GM23338 (cell line): ENCODE measurements at regions not wholly inside any gene's neighbourhood (a gene's known extent, or its start where the extent isn't known, plus 50 kb on each side); places are given as distances from the start of the nearest gene placed in this dataset.

Source experiments
- ATAC-seq: fragments of 200-7000 bp; cut with Tn5 transposase; 3 replicates; pipeline ENCODE4 v1.9.1; 2020
- DNase-seq: peaks from one replicate; pipeline ENCODE4 v3.0.0-alpha.2; 2015; ENCODE audit warnings: low spot score
- H2AFZ ChIP-seq: fragments of 200-600 bp; sonication (generic); 2 replicates; pipeline ENCODE4 v1.8.0; 2016; ENCODE audit warnings: antibody characterized with exemption, mild to moderate bottlenecking, moderate library complexity
- H3F3A ChIP-seq: fragments of 200-600 bp; sonication (generic); replicated peaks from 2 replicates; pipeline ENCODE4 v1.8.0; 2017; ENCODE audit warnings: antibody characterized with exemption, mixed run types, low read depth
- H3K27ac ChIP-seq: fragments of 200-600 bp; sonication (generic); 2 replicates; pipeline ENCODE4 v1.6.1; 2016; ENCODE audit warnings: low read depth
- H3K27me3 ChIP-seq: fragments of 200-600 bp; sonication (generic); 2 replicates; pipeline ENCODE4 v1.8.0; 2016; ENCODE audit warnings: mild to moderate bottlenecking, mixed run types, moderate library complexity; ENCODE audit not compliant: insufficient read depth
- H3K36me3 ChIP-seq: fragments of 200-600 bp; sonication (generic); 2 replicates; pipeline ENCODE4 v1.8.0; 2016; ENCODE audit warnings: mild to moderate bottlenecking; ENCODE audit not compliant: insufficient read depth
- H3K4me1 ChIP-seq: fragments of 200-600 bp; sonication (generic); 2 replicates; pipeline ENCODE4 v1.8.0; 2016; ENCODE audit warnings: mild to moderate bottlenecking, moderate library complexity; ENCODE audit not compliant: insufficient read depth
- H3K4me2 ChIP-seq: fragments of 200-600 bp; sonication (generic); 2 replicates; pipeline ENCODE4 v1.7.1; 2017; ENCODE audit warnings: mixed run types
- H3K4me3 ChIP-seq: fragments of 200-600 bp; sonication (generic); 2 replicates; pipeline ENCODE4 v1.6.1; 2016; ENCODE audit warnings: mixed run types
- H3K79me2 ChIP-seq: fragments of 200-600 bp; sonication (generic); replicated peaks from 2 replicates; pipeline ENCODE4 v1.8.0; 2017; ENCODE audit warnings: mild to moderate bottlenecking; ENCODE audit not compliant: insufficient read depth
- H3K9me2 ChIP-seq: fragments of 200-600 bp; sonication (generic); 2 replicates; pipeline ENCODE4 v1.8.0; 2017; ENCODE audit not compliant: insufficient read depth
- H4K20me1 ChIP-seq: fragments of 200-600 bp; sonication (generic); replicated peaks from 2 replicates; pipeline ENCODE4 v1.8.0; 2017; ENCODE audit warnings: mild to moderate bottlenecking; ENCODE audit not compliant: insufficient read depth
- H3K27ac Mint-ChIP-seq: 2 replicates; pipeline ENCODE4 v1.8.0; 2020; ENCODE audit warnings: inconsistent platforms, mild to moderate bottlenecking, moderate library complexity, mixed read lengths
- H3K27me3 Mint-ChIP-seq: 3 replicates; pipeline ENCODE4 v1.8.0; 2022; ENCODE audit warnings: low read depth, mild to moderate bottlenecking, moderate library complexity, mixed read lengths, inconsistent platforms; ENCODE audit not compliant: insufficient read depth, poor library complexity
- H3K36me3 Mint-ChIP-seq: 3 replicates; pipeline ENCODE4 v1.8.0; 2021; ENCODE audit warnings: low read depth, mild to moderate bottlenecking, inconsistent platforms, moderate library complexity, mixed read lengths
- H3K4me1 Mint-ChIP-seq: 3 replicates; pipeline ENCODE4 v1.8.0; 2020; ENCODE audit warnings: mild to moderate bottlenecking, inconsistent platforms, mixed read lengths
- H3K4me3 Mint-ChIP-seq: 3 replicates; pipeline ENCODE4 v1.8.0; 2021; ENCODE audit warnings: moderate library complexity, mild to moderate bottlenecking, inconsistent platforms, mixed read lengths
- H3K9me3 Mint-ChIP-seq: 3 replicates; pipeline ENCODE4 v1.8.0; 2020; ENCODE audit warnings: moderate library complexity, mild to moderate bottlenecking, inconsistent platforms, mixed read lengths
- CREB1 ChIP-seq: fragments of 250-450 bp; sonication (Bioruptor Pico); IDR thresholded peaks from 2 replicates; pipeline ENCODE4 v1.5.0; 2020; ENCODE audit warnings: low read depth, mild to moderate bottlenecking, moderate library complexity
- EZH2 ChIP-seq: fragments of 200-600 bp; sonication (generic); IDR thresholded peaks from one replicate; pipeline ENCODE4 v1.8.0; 2017; ENCODE audit warnings: antibody characterized with exemption, mild to moderate bottlenecking, low read depth; ENCODE audit not compliant: unreplicated experiment
- EZH2phosphoT487 ChIP-seq: fragments of 200-600 bp; sonication (generic); IDR thresholded peaks from one replicate; pipeline ENCODE4 v1.8.1; 2018; ENCODE audit warnings: antibody characterized with exemption; ENCODE audit not compliant: unreplicated experiment
- JUNB ChIP-seq: IDR thresholded peaks from one replicate; pipeline ENCODE4 v1.6.1; 2016; ENCODE audit warnings: antibody characterized with exemption; ENCODE audit not compliant: unreplicated experiment
- NANOG ChIP-seq: IDR thresholded peaks from 2 replicates; pipeline ENCODE4 v1.6.1; 2016; ENCODE audit warnings: antibody characterized with exemption, borderline replicate concordance
- POLR2AphosphoS5 ChIP-seq: IDR thresholded peaks from 2 replicates; pipeline ENCODE4 v1.6.1; 2016; ENCODE audit warnings: antibody characterized with exemption, low read depth
- STAT1 ChIP-seq: IDR thresholded peaks from one replicate; pipeline ENCODE4 v1.6.1; 2016; ENCODE audit warnings: antibody characterized with exemption; ENCODE audit not compliant: unreplicated experiment
- ZNF114 ChIP-seq: fragments of 250-450 bp; sonication (Bioruptor Pico); IDR thresholded peaks from 2 replicates; pipeline ENCODE4 v1.5.0; 2020; ENCODE audit warnings: mild to moderate bottlenecking, moderate library complexity
- ZNF331 ChIP-seq: fragments of 250-450 bp; sonication (Bioruptor Pico); IDR thresholded peaks from 2 replicates; pipeline ENCODE4 v1.5.0; 2020; ENCODE audit warnings: low read depth, mild to moderate bottlenecking, moderate library complexity
- TF ChIP-seq, protein P1 (sequence below): IDR thresholded peaks from one replicate; pipeline ENCODE4 v1.6.1; 2018; ENCODE audit warnings: antibody characterized with exemption; ENCODE audit not compliant: unreplicated experiment
- TF ChIP-seq, protein P2 (sequence below), 2 experiments: fragments of 200-600 bp in 1 of 2; sonication (generic) in 1 of 2; conservative IDR thresholded peaks; 2 replicates each; pipeline versions ENCODE4 v1.5.1 to v1.6.1; 2016 to 2017; ENCODE audit warnings: antibody characterized with exemption in 2 of 2, low read depth in 2 of 2, mild to moderate bottlenecking in 2 of 2, moderate library complexity in 1 of 2
- TF ChIP-seq, protein P3 (sequence below): IDR thresholded peaks from 2 replicates; pipeline ENCODE4 v1.6.1; 2016; ENCODE audit warnings: antibody characterized with exemption

DNA sequence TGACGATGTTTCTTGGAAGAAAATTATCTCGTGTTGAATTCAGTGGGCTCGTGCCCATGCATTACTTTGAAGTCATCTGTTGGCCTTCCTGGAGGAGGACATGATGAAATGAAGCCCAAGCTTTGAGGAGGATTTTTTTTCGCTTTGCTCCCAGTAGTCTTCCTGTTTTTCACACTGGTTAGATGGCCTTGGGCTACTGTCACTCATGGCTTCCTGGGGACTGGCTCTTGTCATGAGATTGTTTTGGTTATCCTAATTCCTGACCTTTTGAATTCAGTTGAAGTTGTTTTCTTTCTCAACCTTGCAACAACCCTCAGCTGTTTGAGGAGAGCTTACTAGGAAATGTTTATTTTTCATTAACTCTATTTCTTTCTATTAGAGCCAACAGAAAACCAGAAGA, 430.7 kb downstream of the HS3ST3B1 start (continued):
- TF ChIP-seq, protein P1, sequence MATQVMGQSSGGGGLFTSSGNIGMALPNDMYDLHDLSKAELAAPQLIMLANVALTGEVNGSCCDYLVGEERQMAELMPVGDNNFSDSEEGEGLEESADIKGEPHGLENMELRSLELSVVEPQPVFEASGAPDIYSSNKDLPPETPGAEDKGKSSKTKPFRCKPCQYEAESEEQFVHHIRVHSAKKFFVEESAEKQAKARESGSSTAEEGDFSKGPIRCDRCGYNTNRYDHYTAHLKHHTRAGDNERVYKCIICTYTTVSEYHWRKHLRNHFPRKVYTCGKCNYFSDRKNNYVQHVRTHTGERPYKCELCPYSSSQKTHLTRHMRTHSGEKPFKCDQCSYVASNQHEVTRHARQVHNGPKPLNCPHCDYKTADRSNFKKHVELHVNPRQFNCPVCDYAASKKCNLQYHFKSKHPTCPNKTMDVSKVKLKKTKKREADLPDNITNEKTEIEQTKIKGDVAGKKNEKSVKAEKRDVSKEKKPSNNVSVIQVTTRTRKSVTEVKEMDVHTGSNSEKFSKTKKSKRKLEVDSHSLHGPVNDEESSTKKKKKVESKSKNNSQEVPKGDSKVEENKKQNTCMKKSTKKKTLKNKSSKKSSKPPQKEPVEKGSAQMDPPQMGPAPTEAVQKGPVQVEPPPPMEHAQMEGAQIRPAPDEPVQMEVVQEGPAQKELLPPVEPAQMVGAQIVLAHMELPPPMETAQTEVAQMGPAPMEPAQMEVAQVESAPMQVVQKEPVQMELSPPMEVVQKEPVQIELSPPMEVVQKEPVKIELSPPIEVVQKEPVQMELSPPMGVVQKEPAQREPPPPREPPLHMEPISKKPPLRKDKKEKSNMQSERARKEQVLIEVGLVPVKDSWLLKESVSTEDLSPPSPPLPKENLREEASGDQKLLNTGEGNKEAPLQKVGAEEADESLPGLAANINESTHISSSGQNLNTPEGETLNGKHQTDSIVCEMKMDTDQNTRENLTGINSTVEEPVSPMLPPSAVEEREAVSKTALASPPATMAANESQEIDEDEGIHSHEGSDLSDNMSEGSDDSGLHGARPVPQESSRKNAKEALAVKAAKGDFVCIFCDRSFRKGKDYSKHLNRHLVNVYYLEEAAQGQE: no peak
- TF ChIP-seq ZNF331 (CRISPR knock-in tag): no peak
- no peak for TF ChIP-seq JUNB
- no peak for TF ChIP-seq NANOG
- TF ChIP-seq EZH2: no peak
- no peak for TF ChIP-seq POLR2AphosphoS5
- no peak for TF ChIP-seq CREB1 (CRISPR knock-in tag)

DNA sequence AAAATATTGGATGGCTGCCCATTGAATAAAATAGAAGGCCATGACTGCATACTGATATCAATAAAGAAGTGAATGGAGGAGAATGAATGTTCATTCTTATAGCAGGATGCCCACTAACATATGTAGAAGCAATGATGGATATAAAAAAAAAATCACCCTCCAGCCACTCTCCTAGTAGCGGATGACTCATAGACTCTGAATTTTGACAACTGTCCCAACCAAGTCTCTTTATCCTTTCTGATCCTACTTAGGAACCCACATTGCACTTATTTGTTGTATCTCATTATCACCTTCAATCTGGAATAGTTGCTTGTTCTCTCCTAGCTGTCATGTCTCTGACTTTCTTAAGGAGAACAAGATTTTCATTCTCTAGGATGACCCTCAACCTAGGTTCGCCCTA, 429.9 kb downstream of the HS3ST3B1 start:
- Mint-ChIP-seq H3K9me3 (peaks cover 5% of the 10 kb centered on the region; the same call in 1 of the 3 replicates), H3K27me3 (no peaks in the 10 kb centered on the region), H3K27ac (no peak overlapping the region), H3K4me3 (no peak overlapping the region), H3K4me1 (peaks cover 5% of the 10 kb centered on the region), H3K36me3 (no peaks in the 10 kb centered on the region)
- Histone ChIP-seq H3K27ac (no peak overlapping the region), H3K4me1 (peaks cover 10% of the 10 kb centered on the region; the same call in 1 of the 2 replicates), H2AFZ (no peak overlapping the region), H3K4me3 (no peak overlapping the region), H4K20me1 (no peaks in the 10 kb centered on the region), H3K9me2 (no peaks in the 10 kb centered on the region), H3K79me2 (no peaks in the 10 kb centered on the region), H3K36me3 (no peaks in the 10 kb centered on the region), H3K4me2 (no peak overlapping the region), H3F3A (no peaks in the 10 kb centered on the region), H3K27me3 (no peaks in the 10 kb centered on the region)
- no peak for TF ChIP-seq NANOG
- TF ChIP-seq, protein P1: no peak
- TF ChIP-seq ZNF114 (CRISPR knock-in tag): no peak
- TF ChIP-seq EZH2phosphoT487: no peak
- TF ChIP-seq ZNF331 (CRISPR knock-in tag): no peak
- TF ChIP-seq STAT1: no peak
- TF ChIP-seq CREB1 (CRISPR knock-in tag): no peak
- TF ChIP-seq JUNB: no peak
- no peak for TF ChIP-seq POLR2AphosphoS5
- TF ChIP-seq, protein P2, sequence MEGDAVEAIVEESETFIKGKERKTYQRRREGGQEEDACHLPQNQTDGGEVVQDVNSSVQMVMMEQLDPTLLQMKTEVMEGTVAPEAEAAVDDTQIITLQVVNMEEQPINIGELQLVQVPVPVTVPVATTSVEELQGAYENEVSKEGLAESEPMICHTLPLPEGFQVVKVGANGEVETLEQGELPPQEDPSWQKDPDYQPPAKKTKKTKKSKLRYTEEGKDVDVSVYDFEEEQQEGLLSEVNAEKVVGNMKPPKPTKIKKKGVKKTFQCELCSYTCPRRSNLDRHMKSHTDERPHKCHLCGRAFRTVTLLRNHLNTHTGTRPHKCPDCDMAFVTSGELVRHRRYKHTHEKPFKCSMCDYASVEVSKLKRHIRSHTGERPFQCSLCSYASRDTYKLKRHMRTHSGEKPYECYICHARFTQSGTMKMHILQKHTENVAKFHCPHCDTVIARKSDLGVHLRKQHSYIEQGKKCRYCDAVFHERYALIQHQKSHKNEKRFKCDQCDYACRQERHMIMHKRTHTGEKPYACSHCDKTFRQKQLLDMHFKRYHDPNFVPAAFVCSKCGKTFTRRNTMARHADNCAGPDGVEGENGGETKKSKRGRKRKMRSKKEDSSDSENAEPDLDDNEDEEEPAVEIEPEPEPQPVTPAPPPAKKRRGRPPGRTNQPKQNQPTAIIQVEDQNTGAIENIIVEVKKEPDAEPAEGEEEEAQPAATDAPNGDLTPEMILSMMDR (conservative IDR thresholded peaks at IDR 0.05; ENCODE audit: low read depth in 2 of 2): no peak
- TF ChIP-seq, protein P3, sequence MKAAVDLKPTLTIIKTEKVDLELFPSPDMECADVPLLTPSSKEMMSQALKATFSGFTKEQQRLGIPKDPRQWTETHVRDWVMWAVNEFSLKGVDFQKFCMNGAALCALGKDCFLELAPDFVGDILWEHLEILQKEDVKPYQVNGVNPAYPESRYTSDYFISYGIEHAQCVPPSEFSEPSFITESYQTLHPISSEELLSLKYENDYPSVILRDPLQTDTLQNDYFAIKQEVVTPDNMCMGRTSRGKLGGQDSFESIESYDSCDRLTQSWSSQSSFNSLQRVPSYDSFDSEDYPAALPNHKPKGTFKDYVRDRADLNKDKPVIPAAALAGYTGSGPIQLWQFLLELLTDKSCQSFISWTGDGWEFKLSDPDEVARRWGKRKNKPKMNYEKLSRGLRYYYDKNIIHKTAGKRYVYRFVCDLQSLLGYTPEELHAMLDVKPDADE: no peak
- DNase-seq: no peak
- ATAC-seq: no peak
